Ishikawa (cell line): ENCODE measurements at regions not wholly inside any gene's neighbourhood (a gene's known extent, or its start where the extent isn't known, plus 50 kb on each side); places are given as distances from the start of the nearest gene placed in this dataset.

Experiments
- CREB1 ChIP-seq: IDR thresholded peaks from 2 replicates; pipeline ENCODE4 v1.6.1; 2012; ENCODE audit warnings: low read depth
- EGR1 ChIP-seq: IDR thresholded peaks from 2 replicates; pipeline ENCODE4 v1.6.1; 2012
- EP300 ChIP-seq: IDR thresholded peaks from 2 replicates; pipeline ENCODE4 v1.6.1; 2012; ENCODE audit warnings: borderline replicate concordance
- NFIC ChIP-seq: IDR thresholded peaks from 2 replicates; pipeline ENCODE4 v1.6.1; 2012
- TAF1 ChIP-seq: IDR thresholded peaks from 2 replicates; pipeline ENCODE4 v1.6.1; 2012; ENCODE audit warnings: low read depth, mild to moderate bottlenecking
- TCF12 ChIP-seq: IDR thresholded peaks from 2 replicates; pipeline ENCODE4 v1.6.1; 2012; ENCODE audit warnings: low read depth
- TEAD4 ChIP-seq: IDR thresholded peaks from 2 replicates; pipeline ENCODE4 v1.6.1; 2012
- YY1 ChIP-seq: IDR thresholded peaks from 2 replicates; pipeline ENCODE4 v1.6.1; 2012; ENCODE audit warnings: low read depth
- ZBTB7A ChIP-seq: IDR thresholded peaks from 2 replicates; pipeline ENCODE4 v1.6.1; 2012; ENCODE audit warnings: low read depth
- TF ChIP-seq, protein P1 (sequence below): IDR thresholded peaks from 2 replicates; pipeline ENCODE4 v1.6.1; 2012; ENCODE audit warnings: low read depth, mild to moderate bottlenecking
- TF ChIP-seq, protein P2 (sequence below): IDR thresholded peaks from 2 replicates; pipeline ENCODE4 v1.6.1; 2012

DNA sequence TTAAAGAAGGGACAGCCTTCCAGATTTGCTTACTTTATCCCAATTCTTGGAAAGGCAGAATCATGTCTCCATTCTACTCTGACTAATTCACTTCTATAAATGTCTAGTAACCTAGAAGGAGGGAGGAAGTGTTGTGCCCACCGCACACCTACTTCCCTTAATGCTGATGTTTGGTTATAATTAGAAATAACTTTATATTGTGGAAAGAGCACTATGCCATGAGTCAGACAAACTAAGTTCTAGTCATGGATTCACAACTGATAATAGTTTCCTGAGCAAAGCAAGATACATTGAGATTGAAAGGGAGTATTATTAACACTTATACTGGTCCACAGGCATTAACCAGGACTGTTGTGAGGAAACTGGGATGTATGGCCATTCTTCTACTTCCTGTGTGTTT, 345.9 kb upstream of the RPS23 start:
- TF ChIP-seq YY1 = no peak
- TF ChIP-seq, protein P1, sequence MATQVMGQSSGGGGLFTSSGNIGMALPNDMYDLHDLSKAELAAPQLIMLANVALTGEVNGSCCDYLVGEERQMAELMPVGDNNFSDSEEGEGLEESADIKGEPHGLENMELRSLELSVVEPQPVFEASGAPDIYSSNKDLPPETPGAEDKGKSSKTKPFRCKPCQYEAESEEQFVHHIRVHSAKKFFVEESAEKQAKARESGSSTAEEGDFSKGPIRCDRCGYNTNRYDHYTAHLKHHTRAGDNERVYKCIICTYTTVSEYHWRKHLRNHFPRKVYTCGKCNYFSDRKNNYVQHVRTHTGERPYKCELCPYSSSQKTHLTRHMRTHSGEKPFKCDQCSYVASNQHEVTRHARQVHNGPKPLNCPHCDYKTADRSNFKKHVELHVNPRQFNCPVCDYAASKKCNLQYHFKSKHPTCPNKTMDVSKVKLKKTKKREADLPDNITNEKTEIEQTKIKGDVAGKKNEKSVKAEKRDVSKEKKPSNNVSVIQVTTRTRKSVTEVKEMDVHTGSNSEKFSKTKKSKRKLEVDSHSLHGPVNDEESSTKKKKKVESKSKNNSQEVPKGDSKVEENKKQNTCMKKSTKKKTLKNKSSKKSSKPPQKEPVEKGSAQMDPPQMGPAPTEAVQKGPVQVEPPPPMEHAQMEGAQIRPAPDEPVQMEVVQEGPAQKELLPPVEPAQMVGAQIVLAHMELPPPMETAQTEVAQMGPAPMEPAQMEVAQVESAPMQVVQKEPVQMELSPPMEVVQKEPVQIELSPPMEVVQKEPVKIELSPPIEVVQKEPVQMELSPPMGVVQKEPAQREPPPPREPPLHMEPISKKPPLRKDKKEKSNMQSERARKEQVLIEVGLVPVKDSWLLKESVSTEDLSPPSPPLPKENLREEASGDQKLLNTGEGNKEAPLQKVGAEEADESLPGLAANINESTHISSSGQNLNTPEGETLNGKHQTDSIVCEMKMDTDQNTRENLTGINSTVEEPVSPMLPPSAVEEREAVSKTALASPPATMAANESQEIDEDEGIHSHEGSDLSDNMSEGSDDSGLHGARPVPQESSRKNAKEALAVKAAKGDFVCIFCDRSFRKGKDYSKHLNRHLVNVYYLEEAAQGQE = no peak
- no peak for TF ChIP-seq TAF1
- no peak for TF ChIP-seq EP300
- TF ChIP-seq TCF12 = no peak
- TF ChIP-seq TEAD4 = no peak
- TF ChIP-seq ZBTB7A = no peak
- TF ChIP-seq NFIC = no peak
- TF ChIP-seq, protein P2, sequence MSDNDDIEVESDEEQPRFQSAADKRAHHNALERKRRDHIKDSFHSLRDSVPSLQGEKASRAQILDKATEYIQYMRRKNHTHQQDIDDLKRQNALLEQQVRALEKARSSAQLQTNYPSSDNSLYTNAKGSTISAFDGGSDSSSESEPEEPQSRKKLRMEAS = no peak
- no peak for TF ChIP-seq EGR1
- TF ChIP-seq CREB1 = no peak
